ENCODE measurements at regions not wholly inside any gene's neighbourhood (a gene's known extent, or its start where the extent isn't known, plus 50 kb on each side); places are given as distances from the start of the nearest gene placed in this dataset.

GRCh38 chr3:165395188-165395587 lies 199.0 kb upstream of the SLITRK3 start:
- Mint-ChIP-seq H3K9me3 (no peaks in the 10 kb centered on the region), H3K4me3 (no peak overlapping the region), H3K27ac (no peak overlapping the region), H3K36me3 (no peaks in the 10 kb centered on the region), H3K4me1 (no peaks in the 10 kb centered on the region), H3K27me3 (no peaks in the 10 kb centered on the region)
- no peak for ATAC-seq

- Mint-ChIP-seq H3K9me3 (no peaks in the 10 kb centered on the region), H3K36me3 (no peaks in the 10 kb centered on the region), H3K27me3 (no peaks in the 10 kb centered on the region), H3K4me1 (no peaks in the 10 kb centered on the region), H3K27ac (no peak overlapping the region), H3K4me3 (no peak overlapping the region)
- ATAC-seq, result no peak
These were observed 197.3 kb upstream of the SLITRK3 start for GRCh38 chr3:165393461-165393860.

DNA sequence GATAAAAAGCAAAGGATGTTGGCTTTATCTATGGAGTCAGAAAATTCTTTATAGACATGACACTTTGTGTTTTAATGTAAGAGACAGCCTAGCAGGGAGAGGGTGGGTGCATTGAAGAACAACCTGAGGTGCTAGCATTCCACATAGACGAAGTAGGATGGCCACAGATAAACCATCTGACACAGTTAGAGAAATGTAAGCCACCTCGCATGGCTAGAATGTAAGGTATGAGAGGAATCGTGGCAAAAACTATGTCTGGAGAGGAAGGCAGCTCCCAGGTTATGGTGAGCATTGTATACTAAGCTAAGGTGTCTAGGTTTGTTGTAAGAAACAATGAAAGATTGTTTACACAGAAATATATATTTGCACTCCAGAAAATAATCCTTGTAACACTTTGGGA lies 194.0 kb upstream of the SLITRK3 start:
- Mint-ChIP-seq H3K4me1 (no peaks in the 10 kb centered on the region), H3K27ac (no peak overlapping the region), H3K27me3 (no peaks in the 10 kb centered on the region), H3K36me3 (no peaks in the 10 kb centered on the region), H3K4me3 (no peak overlapping the region), H3K9me3 (no peaks in the 10 kb centered on the region)
- no peak for ATAC-seq

GRCh38 chr3:165389653-165390052 lies 193.5 kb upstream of the SLITRK3 start:
- Mint-ChIP-seq H3K4me1 (no peaks in the 10 kb centered on the region), H3K9me3 (no peaks in the 10 kb centered on the region), H3K27me3 (no peaks in the 10 kb centered on the region), H3K36me3 (no peaks in the 10 kb centered on the region), H3K4me3 (no peak overlapping the region), H3K27ac (no peak overlapping the region)
- ATAC-seq, result no peak

GRCh38 chr3:165389064-165389463 lies 192.9 kb upstream of the SLITRK3 start:
- Mint-ChIP-seq H3K4me1 (no peaks in the 10 kb centered on the region), H3K27me3 (no peaks in the 10 kb centered on the region), H3K4me3 (no peak overlapping the region), H3K36me3 (no peaks in the 10 kb centered on the region), H3K27ac (no peak overlapping the region), H3K9me3 (no peaks in the 10 kb centered on the region)
- no peak for ATAC-seq

- H3K36me3 Mint-ChIP-seq, result no peaks in the 10 kb centered on the region
- ATAC-seq, result no peak
- H3K9me3 Mint-ChIP-seq, result peaks cover 6% of the 10 kb centered on the region
- no peaks in the 10 kb centered on the region for H3K4me1 Mint-ChIP-seq
- no peak overlapping the region for H3K27ac Mint-ChIP-seq
- no peaks in the 10 kb centered on the region for H3K27me3 Mint-ChIP-seq
- H3K4me3 Mint-ChIP-seq, result no peak overlapping the region
These were observed 187.2 kb upstream of the SLITRK3 start for GRCh38 chr3:165383381-165383780.

DNA sequence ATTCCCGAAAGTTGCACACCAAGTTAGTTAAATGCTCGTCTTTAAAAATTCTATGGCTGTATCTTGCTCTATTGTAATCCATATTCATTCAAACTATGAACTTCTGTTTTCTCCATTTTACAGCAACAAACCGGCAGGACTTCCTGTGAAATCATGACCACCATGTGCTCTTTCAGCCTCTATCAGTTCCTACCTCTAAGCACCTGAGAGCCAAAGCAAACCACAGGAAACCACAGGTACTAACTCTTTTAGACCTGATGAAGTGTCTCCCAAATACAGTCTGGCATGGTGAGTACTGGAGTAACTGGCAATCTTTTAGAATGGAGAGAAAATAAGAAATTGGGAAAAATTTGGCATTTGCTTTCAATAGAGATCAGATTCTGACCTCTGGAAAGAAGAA lies 186.5 kb upstream of the SLITRK3 start:
- H3K27ac Mint-ChIP-seq, result no peak overlapping the region
- H3K4me3 Mint-ChIP-seq, result no peak overlapping the region
- H3K27me3 Mint-ChIP-seq, result no peaks in the 10 kb centered on the region
- peaks cover 6% of the 10 kb centered on the region for H3K9me3 Mint-ChIP-seq
- no peak for ATAC-seq
- H3K4me1 Mint-ChIP-seq, result no peaks in the 10 kb centered on the region
- H3K36me3 Mint-ChIP-seq, result no peaks in the 10 kb centered on the region

DNA sequence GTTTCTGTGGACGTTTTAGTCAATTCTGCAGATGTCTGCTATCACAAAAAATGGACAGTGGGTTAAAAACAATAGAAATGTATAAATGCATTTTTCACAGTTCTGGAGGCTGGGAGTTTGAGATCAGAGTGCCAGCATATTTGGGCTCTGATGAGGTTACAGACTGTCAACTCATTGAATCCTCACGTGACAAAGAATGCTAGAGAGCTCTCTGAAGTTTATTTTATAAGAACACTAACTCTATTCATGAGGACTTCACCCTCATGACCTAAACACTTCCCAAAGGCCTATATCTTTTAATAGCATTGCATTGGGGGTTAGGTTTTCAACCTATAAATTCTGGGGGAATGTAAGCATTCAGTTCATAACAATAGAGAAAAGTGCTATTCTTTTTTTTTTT lies 182.6 kb upstream of the SLITRK3 start:
- Mint-ChIP-seq H3K27me3 (no peaks in the 10 kb centered on the region), H3K9me3 (peaks cover 8% of the 10 kb centered on the region), H3K27ac (no peak overlapping the region), H3K36me3 (no peaks in the 10 kb centered on the region), H3K4me1 (no peaks in the 10 kb centered on the region), H3K4me3 (no peak overlapping the region)
- ATAC-seq, result no peak

DNA sequence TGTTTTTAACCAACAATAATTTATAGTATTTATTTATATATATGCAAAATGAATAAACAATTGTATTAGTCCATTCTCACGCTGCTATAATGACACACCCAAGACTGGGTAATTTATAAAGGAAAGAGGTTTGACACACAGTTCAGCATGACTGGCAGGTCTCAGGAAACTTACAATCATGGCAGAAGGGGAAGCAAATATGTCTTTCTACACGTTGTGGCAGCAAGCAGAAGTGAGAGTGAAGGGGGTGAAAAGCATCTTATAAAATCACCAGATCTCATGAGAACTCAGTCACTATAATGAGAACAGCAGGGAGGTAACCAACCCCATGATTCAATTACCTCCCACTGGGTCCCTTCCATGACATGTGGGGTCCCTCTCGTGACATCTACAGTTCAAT lies 162.8 kb upstream of the SLITRK3 start:
- Mint-ChIP-seq H3K4me3 (no peak overlapping the region), H3K4me1 (no peaks in the 10 kb centered on the region), H3K9me3 (peaks cover 3% of the 10 kb centered on the region), H3K36me3 (no peaks in the 10 kb centered on the region), H3K27ac (no peak overlapping the region), H3K27me3 (no peaks in the 10 kb centered on the region)
- ATAC-seq, result no peak

GRCh38 chr3:165355316-165355715 lies 159.1 kb upstream of the SLITRK3 start:
- no peak overlapping the region for H3K4me3 Mint-ChIP-seq
- H3K36me3 Mint-ChIP-seq, result no peaks in the 10 kb centered on the region
- ATAC-seq, result no peak
- no peaks in the 10 kb centered on the region for H3K27me3 Mint-ChIP-seq
- H3K27ac Mint-ChIP-seq, result no peak overlapping the region
- peaks cover 3% of the 10 kb centered on the region for H3K9me3 Mint-ChIP-seq
- H3K4me1 Mint-ChIP-seq, result no peaks in the 10 kb centered on the region

DNA sequence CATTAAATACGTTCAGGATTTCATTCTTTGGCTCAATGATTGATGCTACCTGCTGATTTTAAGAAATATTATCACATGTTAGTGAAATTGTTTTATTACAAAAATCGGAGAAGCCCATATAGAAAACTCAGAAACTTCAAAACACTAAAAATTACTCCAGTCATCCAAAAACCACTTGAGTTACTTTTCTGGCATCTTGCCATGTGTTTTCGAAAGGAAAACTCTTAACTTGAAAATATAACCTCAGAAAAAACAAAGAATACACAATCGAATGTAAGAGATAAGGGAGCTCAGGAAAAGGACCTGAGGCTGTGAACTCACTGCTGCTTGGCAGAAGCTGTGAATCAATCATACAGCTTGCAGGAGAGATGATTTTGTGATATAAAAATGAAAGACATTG lies 151.3 kb upstream of the SLITRK3 start:
- Mint-ChIP-seq H3K9me3 (peaks cover 6% of the 10 kb centered on the region), H3K4me1 (no peaks in the 10 kb centered on the region), H3K27me3 (no peaks in the 10 kb centered on the region), H3K27ac (no peak overlapping the region), H3K4me3 (no peak overlapping the region), H3K36me3 (no peaks in the 10 kb centered on the region)
- no peak for ATAC-seq

- H3K27ac Mint-ChIP-seq, result no peak overlapping the region
- H3K9me3 Mint-ChIP-seq, result peaks cover 3% of the 10 kb centered on the region
- no peak overlapping the region for H3K4me3 Mint-ChIP-seq
- no peaks in the 10 kb centered on the region for H3K27me3 Mint-ChIP-seq
- no peak for ATAC-seq
- H3K36me3 Mint-ChIP-seq, result no peaks in the 10 kb centered on the region
- no peaks in the 10 kb centered on the region for H3K4me1 Mint-ChIP-seq
These were observed 150.3 kb upstream of the SLITRK3 start for GRCh38 chr3:165346503-165346902.

DNA sequence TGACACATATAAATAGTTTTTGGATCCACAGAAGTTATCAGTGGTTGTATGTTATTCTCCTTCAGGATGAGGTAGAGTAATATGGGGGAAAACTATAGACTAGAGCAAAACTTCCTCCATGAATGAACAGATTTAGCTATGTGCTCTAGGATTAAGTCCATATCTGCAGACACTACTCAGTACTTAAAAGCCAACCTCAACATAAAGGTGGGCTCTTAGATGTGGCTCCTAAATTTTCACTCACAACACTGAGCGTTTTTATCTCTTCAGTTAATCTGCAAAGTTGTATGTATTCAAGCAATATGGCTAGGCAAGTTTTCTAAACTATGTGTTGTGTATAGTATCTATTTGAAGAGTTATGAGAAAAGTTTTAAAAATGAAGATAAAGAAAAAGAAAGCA lies 147.0 kb upstream of the SLITRK3 start:
- H3K27ac Mint-ChIP-seq, result no peak overlapping the region
- no peaks in the 10 kb centered on the region for H3K4me1 Mint-ChIP-seq
- H3K36me3 Mint-ChIP-seq, result no peaks in the 10 kb centered on the region
- no peaks in the 10 kb centered on the region for H3K27me3 Mint-ChIP-seq
- no peak overlapping the region for H3K4me3 Mint-ChIP-seq
- H3K9me3 Mint-ChIP-seq, result peaks cover 3% of the 10 kb centered on the region
- ATAC-seq, result no peak

- no peaks in the 10 kb centered on the region for H3K4me1 Mint-ChIP-seq
- no peak overlapping the region for H3K27ac Mint-ChIP-seq
- H3K4me3 Mint-ChIP-seq, result no peak overlapping the region
- H3K9me3 Mint-ChIP-seq, result no peaks in the 10 kb centered on the region
- no peaks in the 10 kb centered on the region for H3K27me3 Mint-ChIP-seq
- H3K36me3 Mint-ChIP-seq, result no peaks in the 10 kb centered on the region
- no peak for ATAC-seq
These were observed 143.6 kb upstream of the SLITRK3 start for GRCh38 chr3:165339753-165340152.

DNA sequence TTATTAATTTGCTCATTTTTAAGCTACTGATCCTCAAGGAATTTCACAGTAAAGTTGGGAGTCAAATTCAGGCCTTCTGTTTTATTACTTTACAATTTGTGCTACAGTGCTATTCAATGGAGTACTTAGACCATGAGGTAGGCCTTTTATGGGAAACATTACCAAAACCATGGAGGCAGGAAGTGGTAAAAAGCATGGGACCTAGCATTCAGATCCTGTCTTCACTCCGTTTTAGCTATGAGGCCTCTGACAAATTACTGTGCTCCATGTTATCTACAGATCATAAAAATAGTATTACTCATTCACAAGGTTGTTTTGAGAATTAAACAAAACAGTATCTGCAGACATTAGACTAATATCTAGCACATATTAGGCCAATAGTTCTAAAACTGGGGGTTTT lies 140.6 kb upstream of the SLITRK3 start:
- no peak for ATAC-seq
- Mint-ChIP-seq H3K27me3 (no peaks in the 10 kb centered on the region), H3K27ac (no peak overlapping the region), H3K4me1 (no peaks in the 10 kb centered on the region), H3K36me3 (no peaks in the 10 kb centered on the region), H3K9me3 (no peaks in the 10 kb centered on the region), H3K4me3 (no peak overlapping the region)
